Endothelial cell of umbilical vein (primary cell): ENCODE measurements at regions not wholly inside any gene's neighbourhood (a gene's known extent, or its start where the extent isn't known, plus 50 kb on each side); places are given as distances from the start of the nearest gene placed in this dataset.

Experiments used
- BruUV-seq: library from RNA; stranded (reverse); fragments of 400-500 nt; replicated peaks from 2 replicates; lab custom pipeline; 2021; lab: Mats Ljungman, UMichigan
- CTCF ChIA-PET: fragments of 300-600, 350-600 bp; sonication (Branson Sonifier 250); formaldehyde crosslinking; loops from one replicate; lab custom pipeline; 2021; ENCODE audit warnings: antibody characterized with exemption, inconsistent platforms; lab: Charles Lee
- POLR2A ChIA-PET: fragments of 300-600, 350-600 bp; sonication (Branson Sonifier 250); formaldehyde crosslinking; loops from one replicate; lab custom pipeline; 2021; ENCODE audit warnings: antibody characterized with exemption, inconsistent platforms; lab: Charles Lee
- DNase-seq: peaks from one replicate; pipeline ENCODE4 v3.0.0-alpha.2; 2011; ENCODE audit warnings: low read depth, low spot score
- FAIRE-seq: peaks from 2 replicates; lab custom pipeline; 2011; peaks lifted over from hg19 to GRCh38; lab: Jason Lieb, UNC
- H2AFZ ChIP-seq: 2 replicates; pipeline ENCODE4 v1.6.0; 2012; ENCODE audit warnings: low read depth, low read length, control low read depth, inconsistent platforms
- H3K27ac ChIP-seq: 2 replicates; pipeline ENCODE4 v1.5.1; 2011; ENCODE audit warnings: low read depth, mild to moderate bottlenecking, control low read depth, low read length, moderate library complexity; ENCODE audit not compliant: insufficient read depth
- H3K27me3 ChIP-seq, 2 experiments: 2 replicates each; pipeline versions ENCODE4 v1.6.0 to v1.6.1; 2011; ENCODE audit warnings: low read length in 2 of 2, mixed read lengths in 1 of 2; ENCODE audit not compliant: control insufficient read depth in 2 of 2, insufficient read depth in 2 of 2
- H3K36me3 ChIP-seq, 2 experiments: 2 replicates in 1 of 2; 3 replicates in 1 of 2; pipeline ENCODE4 v1.5.1; 2011; ENCODE audit warnings: low read length in 2 of 2, mild to moderate bottlenecking in 1 of 2, moderate library complexity in 1 of 2; ENCODE audit not compliant: control insufficient read depth in 2 of 2, insufficient read depth in 2 of 2; ENCODE audit errors: extremely low read depth in 1 of 2
- H3K4me1 ChIP-seq: 3 replicates; pipeline ENCODE4 v1.5.1; 2011; ENCODE audit warnings: mild to moderate bottlenecking, low read length; ENCODE audit not compliant: control insufficient read depth, insufficient read depth; ENCODE audit errors: extremely low read depth
- H3K4me2 ChIP-seq: 2 replicates; pipeline ENCODE4 v1.6.1; 2011; ENCODE audit warnings: low read length, control low read depth, mixed read lengths; ENCODE audit not compliant: insufficient read depth
- H3K4me3 ChIP-seq, 3 experiments: fragments of 200-600 bp in 1 of 3; sonication (generic), shearing (Covaris generic) in 1 of 3; replicated peaks in 1 of 3; 2 replicates each; pipeline ENCODE4 v1.5.1; 2011 to 2016; ENCODE audit warnings: control low read depth in 3 of 3, low read length in 3 of 3, mild to moderate bottlenecking in 2 of 3, inconsistent platforms in 1 of 3, low read depth in 1 of 3, moderate library complexity in 1 of 3; ENCODE audit not compliant: insufficient read depth in 1 of 3
- H3K79me2 ChIP-seq: 2 replicates; pipeline ENCODE4 v1.6.0; 2012; ENCODE audit warnings: low read length, inconsistent platforms; ENCODE audit not compliant: control insufficient read depth, insufficient read depth
- H3K9ac ChIP-seq: replicated peaks from 2 replicates; pipeline ENCODE3; 2011; ENCODE audit warnings: low read length, control low read depth; ENCODE audit not compliant: insufficient read depth; ENCODE audit errors: extremely low read depth
- H3K9me1 ChIP-seq: replicated peaks from 3 replicates; pipeline ENCODE4 v1.6.0; 2011; ENCODE audit warnings: mild to moderate bottlenecking, low read length; ENCODE audit not compliant: control insufficient read depth, insufficient read depth; ENCODE audit errors: extremely low read depth
- H3K9me3 ChIP-seq: replicated peaks from 2 replicates; pipeline ENCODE4 v1.5.1; 2012; ENCODE audit warnings: low read length, inconsistent platforms; ENCODE audit not compliant: control insufficient read depth, insufficient read depth
- H4K20me1 ChIP-seq: replicated peaks from 2 replicates; pipeline ENCODE3; 2011; ENCODE audit warnings: mild to moderate bottlenecking, low read length; ENCODE audit not compliant: control insufficient read depth, insufficient read depth; ENCODE audit errors: extremely low read depth
- CTCF ChIP-seq, 2 donors: IDR thresholded peaks; 1 replicate in 1 of 2; 2 replicates in 1 of 2; pipeline ENCODE4 v1.5.1; 2011; ENCODE audit warnings: low read length in 2 of 2, mild to moderate bottlenecking in 2 of 2, moderate library complexity in 2 of 2, control low read depth in 1 of 2, inconsistent platforms in 1 of 2, low read depth in 1 of 2; ENCODE audit not compliant: insufficient read depth in 1 of 2; ENCODE audit errors: extremely low read depth in 1 of 2
- EZH2 ChIP-seq: IDR thresholded peaks from 2 replicates; pipeline ENCODE4 v1.6.1; 2012; ENCODE audit warnings: borderline replicate concordance, low read depth, mild to moderate bottlenecking, moderate library complexity, low read length, inconsistent platforms; ENCODE audit not compliant: severe bottlenecking
- FOS ChIP-seq: IDR thresholded peaks from 2 replicates; pipeline ENCODE4 v1.6.1; 2011; ENCODE audit warnings: mild to moderate bottlenecking, low read length, moderate library complexity, borderline replicate concordance; ENCODE audit not compliant: insufficient read depth
- GATA2 ChIP-seq: IDR thresholded peaks from 2 replicates; pipeline ENCODE4 v1.7.0; 2011; ENCODE audit warnings: low read depth, mild to moderate bottlenecking, moderate library complexity, mixed read lengths, low read length; ENCODE audit not compliant: insufficient read length, insufficient read depth
- JUN ChIP-seq: IDR thresholded peaks from 2 replicates; pipeline ENCODE4 v1.6.1; 2011; ENCODE audit warnings: borderline replicate concordance, low read depth; ENCODE audit not compliant: insufficient read length, insufficient read depth
- MAX ChIP-seq: IDR thresholded peaks from 2 replicates; pipeline ENCODE4 v1.6.1; 2011; ENCODE audit not compliant: insufficient read depth, insufficient read length
- MYC ChIP-seq: IDR thresholded peaks from one replicate; pipeline ENCODE4 v1.6.1; 2011; ENCODE audit warnings: mild to moderate bottlenecking, low read depth, low read length
- POLR2A ChIP-seq: IDR thresholded peaks from 2 replicates; pipeline ENCODE4 v1.6.1; 2012; ENCODE audit warnings: low read depth, mild to moderate bottlenecking, control low read depth, low read length
- POLR2AphosphoS5 ChIP-seq: IDR thresholded peaks from 2 replicates; pipeline ENCODE4 v1.6.1; 2012; ENCODE audit warnings: low read depth, mild to moderate bottlenecking, control low read depth, low read length, moderate library complexity; ENCODE audit not compliant: insufficient read depth
- dilution Hi-C: fragments of 300-500 bp; cut with MboI; formaldehyde crosslinking; loops from one replicate; pipeline ENCODE4 v1.15.0; 2019; ENCODE audit warnings: low sequenced_read_pairs; ENCODE audit not compliant: extremely low pct_ligation_motif_present
- intact Hi-C: fragments of 100-400 bp; cut with micrococcal nuclease; formaldehyde crosslinking; loops from one replicate; pipeline ENCODE4 v1.10.0; 2022

GRCh38 chr4:25500626-25501316 is 123.7 kb downstream of the ANAPC4 start:
- dilution Hi-C loops = no loop called here
- FAIRE-seq = no peak
- DNase-seq = no peak

More at GRCh38 chr4:25500626-25501316, 123.7 kb downstream of the ANAPC4 start:
- H3K27me3 ChIP-seq = no peaks in the 10 kb centered on the region
- H3K27ac ChIP-seq = no peak overlapping the region
- no TSS peak for BruUV-seq
- ChIA-PET CTCF (interaction anchor here (0.7 to 1.7 kb wide), 5 partner anchors 10 to 99 kb away, joined by 3 to 5 read pairs (median 3); no protein-coding TSS in a partner anchor), POLR2A (no interaction called here)
- no peaks in the 10 kb centered on the region for H3K4me1 ChIP-seq
- H3K4me2 ChIP-seq = no peak overlapping the region
- no peaks in the 10 kb centered on the region for H3K79me2 ChIP-seq
- no peak overlapping the region for H3K4me3 ChIP-seq
- TF ChIP-seq POLR2AphosphoS5 (no peak), GATA2 (no peak), MAX (no peak), CTCF (IDR thresholded peaks at IDR 0.05; ENCODE audit: extremely low read depth in 1 of 2, insufficient read depth in 1 of 2, low read depth in 1 of 2, low read length in 2 of 2) (no peak), FOS (no peak), POLR2A (no peak), JUN (no peak), EZH2 (no peak), MYC (no peak)
- intact Hi-C loops = no loop called here
- no peaks in the 10 kb centered on the region for H4K20me1 ChIP-seq
- H3K9ac ChIP-seq = no peak overlapping the region
- no peaks in the 10 kb centered on the region for H3K9me3 ChIP-seq
- H2AFZ ChIP-seq = no peak overlapping the region
- no peaks in the 10 kb centered on the region for H3K9me1 ChIP-seq
- no peaks in the 10 kb centered on the region for H3K36me3 ChIP-seq
